Progenitor cell of endocrine pancreas (in vitro differentiated cells): ENCODE measurements at regions not wholly inside any gene's neighbourhood (a gene's known extent, or its start where the extent isn't known, plus 50 kb on each side); places are given as distances from the start of the nearest gene placed in this dataset.

ENCODE experiments used
- DNase-seq: peaks from one replicate; pipeline ENCODE4 v3.0.0; 2021; ENCODE audit warnings: low spot score; ENCODE audit not compliant: unreplicated experiment
- H3K27ac Mint-ChIP-seq: 2 replicates; pipeline ENCODE4 v1.8.0; 2021; ENCODE audit warnings: mild to moderate bottlenecking, moderate library complexity, mixed read lengths
- H3K27me3 Mint-ChIP-seq: 2 replicates; pipeline ENCODE4 v1.8.0; 2021; ENCODE audit warnings: mixed read lengths
- H3K36me3 Mint-ChIP-seq: 2 replicates; pipeline ENCODE4 v1.8.0; 2022; ENCODE audit warnings: mixed read lengths; ENCODE audit not compliant: insufficient read depth
- H3K4me1 Mint-ChIP-seq: 2 replicates; pipeline ENCODE4 v1.8.0; 2021; ENCODE audit warnings: low read depth, mixed read lengths
- H3K4me3 Mint-ChIP-seq: 2 replicates; pipeline ENCODE4 v1.8.0; 2021; ENCODE audit warnings: low read depth, mild to moderate bottlenecking, moderate library complexity, mixed read lengths
- H3K9me3 Mint-ChIP-seq: 2 replicates; pipeline ENCODE4 v1.8.0; 2021; ENCODE audit warnings: low read depth, mixed read lengths
- TF ChIP-seq, protein P1 (sequence below): fragments of 200-600 bp; sonication (generic); IDR thresholded peaks from one replicate; pipeline ENCODE4 v1.5.0; 2021; ENCODE audit warnings: antibody characterized with exemption, mild to moderate bottlenecking; ENCODE audit not compliant: unreplicated experiment

DNA sequence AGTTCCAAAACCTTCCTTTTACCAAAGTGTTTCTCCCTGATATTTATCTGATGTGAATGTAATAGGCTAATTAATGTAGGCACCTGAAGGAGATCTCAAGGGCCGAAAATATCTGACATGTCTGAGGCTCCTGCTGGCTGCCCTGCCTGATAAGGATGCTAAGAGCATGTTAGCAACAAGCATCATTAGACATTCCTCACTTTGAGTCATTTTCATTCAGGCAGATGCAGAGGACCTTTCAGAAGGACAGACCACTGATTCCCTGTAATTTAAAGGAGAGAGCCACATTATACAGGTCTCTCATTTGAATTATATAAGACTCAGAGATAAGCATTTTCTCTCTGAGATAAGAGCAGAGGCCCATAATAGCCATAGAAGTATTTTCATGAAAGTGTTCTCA is 222.4 kb upstream of the NCKAP5 start:
- no peak overlapping the region for H3K4me3 Mint-ChIP-seq
- H3K27me3 Mint-ChIP-seq = peaks cover 6% of the 10 kb centered on the region
- DNase-seq = no peak
- no peaks in the 10 kb centered on the region for H3K4me1 Mint-ChIP-seq
- peaks cover 20% of the 10 kb centered on the region for H3K9me3 Mint-ChIP-seq
- H3K27ac Mint-ChIP-seq = no peak overlapping the region
- H3K36me3 Mint-ChIP-seq = no peaks in the 10 kb centered on the region
- TF ChIP-seq, protein P1, sequence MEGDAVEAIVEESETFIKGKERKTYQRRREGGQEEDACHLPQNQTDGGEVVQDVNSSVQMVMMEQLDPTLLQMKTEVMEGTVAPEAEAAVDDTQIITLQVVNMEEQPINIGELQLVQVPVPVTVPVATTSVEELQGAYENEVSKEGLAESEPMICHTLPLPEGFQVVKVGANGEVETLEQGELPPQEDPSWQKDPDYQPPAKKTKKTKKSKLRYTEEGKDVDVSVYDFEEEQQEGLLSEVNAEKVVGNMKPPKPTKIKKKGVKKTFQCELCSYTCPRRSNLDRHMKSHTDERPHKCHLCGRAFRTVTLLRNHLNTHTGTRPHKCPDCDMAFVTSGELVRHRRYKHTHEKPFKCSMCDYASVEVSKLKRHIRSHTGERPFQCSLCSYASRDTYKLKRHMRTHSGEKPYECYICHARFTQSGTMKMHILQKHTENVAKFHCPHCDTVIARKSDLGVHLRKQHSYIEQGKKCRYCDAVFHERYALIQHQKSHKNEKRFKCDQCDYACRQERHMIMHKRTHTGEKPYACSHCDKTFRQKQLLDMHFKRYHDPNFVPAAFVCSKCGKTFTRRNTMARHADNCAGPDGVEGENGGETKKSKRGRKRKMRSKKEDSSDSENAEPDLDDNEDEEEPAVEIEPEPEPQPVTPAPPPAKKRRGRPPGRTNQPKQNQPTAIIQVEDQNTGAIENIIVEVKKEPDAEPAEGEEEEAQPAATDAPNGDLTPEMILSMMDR = no peak

DNA sequence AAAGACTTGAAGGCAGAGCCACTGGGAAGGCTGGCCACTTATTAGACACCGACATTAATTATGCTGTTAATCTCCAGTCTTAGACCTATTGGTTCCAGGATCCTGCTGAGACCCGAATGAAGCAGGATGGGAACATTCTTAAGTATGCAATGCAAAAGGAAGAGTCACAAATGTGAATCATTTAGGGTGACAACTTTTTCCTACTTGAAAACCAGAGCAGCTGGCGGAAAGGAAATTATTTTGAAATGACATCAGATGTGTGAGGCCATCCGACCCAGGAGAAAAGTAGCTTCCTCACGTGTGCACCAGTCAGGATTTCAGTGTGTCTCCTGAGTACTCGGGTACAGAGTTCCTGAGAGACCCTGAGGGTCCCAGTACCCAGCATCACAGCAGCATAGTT is 222.9 kb upstream of the NCKAP5 start:
- Mint-ChIP-seq H3K9me3 (peaks cover 23% of the 10 kb centered on the region), H3K27me3 (peaks cover 6% of the 10 kb centered on the region), H3K4me1 (no peaks in the 10 kb centered on the region), H3K27ac (no peak overlapping the region), H3K4me3 (no peak overlapping the region), H3K36me3 (no peaks in the 10 kb centered on the region)
- TF ChIP-seq, protein P1 = no peak
- DNase-seq = no peak

DNA sequence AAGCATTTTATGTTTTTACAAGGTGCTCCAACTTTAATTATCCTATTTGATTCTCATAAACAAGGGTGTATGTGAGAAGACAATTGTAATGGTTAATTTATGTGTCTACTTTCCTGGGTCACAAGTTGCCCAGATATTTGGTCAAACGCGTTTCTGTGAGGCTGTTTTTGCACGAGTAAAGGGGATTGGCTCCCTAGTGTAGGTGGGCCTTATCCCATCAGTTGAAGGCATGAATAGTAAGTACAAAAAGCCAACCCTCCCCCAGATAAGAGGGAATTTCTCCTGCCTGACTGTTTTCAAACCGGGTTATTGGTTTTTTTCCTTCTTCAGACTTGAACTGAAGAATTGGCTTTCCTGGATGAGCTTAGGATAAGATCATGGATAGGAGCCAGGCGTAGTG is 224.0 kb upstream of the NCKAP5 start:
- TF ChIP-seq, protein P1 = no peak
- H3K27ac Mint-ChIP-seq = no peak overlapping the region
- DNase-seq = no peak
- no peaks in the 10 kb centered on the region for H3K36me3 Mint-ChIP-seq
- no peak overlapping the region for H3K4me3 Mint-ChIP-seq
- no peaks in the 10 kb centered on the region for H3K4me1 Mint-ChIP-seq
- peaks cover 6% of the 10 kb centered on the region for H3K27me3 Mint-ChIP-seq
- H3K9me3 Mint-ChIP-seq = peaks cover 31% of the 10 kb centered on the region

GRCh38 chr2:133794114-133794513 is 225.9 kb upstream of the NCKAP5 start:
- Mint-ChIP-seq H3K27me3 (peaks cover 6% of the 10 kb centered on the region), H3K4me3 (no peak overlapping the region), H3K36me3 (peaks cover 2% of the 10 kb centered on the region), H3K27ac (no peak overlapping the region), H3K9me3 (peaks cover 44% of the 10 kb centered on the region), H3K4me1 (no peaks in the 10 kb centered on the region)
- DNase-seq = no peak
- TF ChIP-seq, protein P1 = no peak

GRCh38 chr2:133801946-133802345 is 233.7 kb upstream of the NCKAP5 start:
- TF ChIP-seq, protein P1 = no peak
- peaks cover 7% of the 10 kb centered on the region for H3K27me3 Mint-ChIP-seq
- no peak for DNase-seq
- H3K4me3 Mint-ChIP-seq = no peak overlapping the region
- peaks cover 2% of the 10 kb centered on the region for H3K36me3 Mint-ChIP-seq
- peaks cover 14% of the 10 kb centered on the region for H3K9me3 Mint-ChIP-seq
- no peak overlapping the region for H3K27ac Mint-ChIP-seq
- H3K4me1 Mint-ChIP-seq = no peaks in the 10 kb centered on the region
